GM18868 (cell line): ENCODE measurements at regions not wholly inside any gene's neighbourhood (a gene's known extent, or its start where the extent isn't known, plus 50 kb on each side); places are given as distances from the start of the nearest gene placed in this dataset.

Source experiments
- ATAC-seq: cut with Tn5 transposase; IDR thresholded peaks from one replicate; pipeline ENCODE4 v1.9.1; 2021; ENCODE audit warnings: mild to moderate bottlenecking, moderate library complexity; ENCODE audit not compliant: unreplicated experiment

DNA sequence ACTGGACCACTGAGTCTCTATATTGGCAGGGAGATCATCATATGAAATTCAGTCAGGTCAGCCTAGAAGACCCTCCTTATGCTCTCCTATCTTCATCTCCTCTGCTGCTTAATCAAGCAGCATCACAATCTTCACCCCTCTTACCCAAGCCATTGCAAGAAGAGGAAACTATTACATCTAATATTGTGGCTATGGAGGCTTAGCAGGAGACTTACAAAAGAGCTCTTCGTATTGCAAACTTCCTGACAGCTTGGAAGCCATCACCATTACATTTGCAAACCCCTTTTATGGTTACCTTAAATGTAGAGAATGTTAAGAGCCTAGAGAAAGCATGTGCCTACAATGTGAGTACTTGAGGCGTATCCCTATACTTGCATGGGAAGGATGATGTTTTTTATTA is 87.2 kb upstream of the STXBP5 start:
- ATAC-seq = no peak

DNA sequence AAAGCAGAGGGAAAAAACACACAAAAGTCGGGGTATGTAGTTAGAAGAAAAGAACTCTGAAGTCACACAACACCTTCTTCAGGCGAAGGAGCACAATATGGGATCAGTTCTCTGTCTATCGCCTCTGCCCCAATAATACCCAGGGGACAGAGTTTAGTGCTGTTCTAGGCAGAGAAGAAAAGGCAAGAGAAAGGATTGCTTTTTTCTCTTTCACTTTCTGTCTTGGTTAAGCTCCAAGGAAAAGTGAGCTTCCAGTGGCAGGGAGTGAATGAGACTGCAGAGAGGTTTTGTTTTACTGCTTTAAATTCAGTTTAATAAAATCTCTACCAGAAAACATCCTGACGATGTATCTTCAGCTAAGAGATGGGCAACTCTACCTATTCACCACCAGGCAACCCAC is 86.6 kb upstream of the STXBP5 start:
- no peak for ATAC-seq

GRCh38 chr6:147119310-147119709 is 84.9 kb upstream of the STXBP5 start:
- no peak for ATAC-seq

DNA sequence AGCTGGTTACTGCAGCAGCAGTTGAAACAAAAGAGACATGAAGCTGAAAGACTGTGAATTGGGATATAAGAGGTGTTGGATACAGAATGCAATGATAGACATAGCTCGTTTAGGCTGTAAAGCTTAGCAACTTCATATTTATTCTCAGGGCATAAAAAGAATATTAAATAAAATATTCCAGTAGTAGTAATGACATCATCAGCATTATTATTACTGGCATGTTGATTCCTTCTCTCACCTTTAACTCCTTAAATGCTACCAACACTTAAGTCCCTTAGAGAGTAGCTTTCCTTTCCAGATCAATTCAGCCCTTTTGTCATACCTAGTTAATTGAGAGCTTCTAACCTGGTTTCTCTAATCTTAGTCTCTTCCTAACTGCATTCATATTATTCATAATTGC is 81.4 kb upstream of the STXBP5 start:
- no peak for ATAC-seq

DNA sequence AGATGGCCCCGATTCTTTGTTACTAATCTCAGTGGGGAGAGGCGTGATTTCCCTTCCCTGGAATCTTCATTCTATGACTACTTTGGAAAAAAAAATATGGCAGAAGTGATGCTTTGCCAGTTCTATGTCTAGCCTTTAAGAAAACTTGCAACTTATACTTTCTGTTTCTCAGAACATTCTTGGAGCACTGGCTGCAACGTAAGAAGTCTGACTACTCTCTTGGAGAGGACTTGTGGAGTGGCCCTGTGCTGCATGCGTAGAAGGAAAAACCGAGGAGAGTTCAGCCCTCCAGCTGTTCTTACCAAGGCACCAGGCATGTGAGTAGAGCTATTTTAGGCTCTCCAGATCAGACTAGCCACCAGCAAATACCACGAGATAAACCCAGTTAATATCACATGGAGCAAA is 77.6 kb upstream of the STXBP5 start:
- ATAC-seq = no peak

DNA sequence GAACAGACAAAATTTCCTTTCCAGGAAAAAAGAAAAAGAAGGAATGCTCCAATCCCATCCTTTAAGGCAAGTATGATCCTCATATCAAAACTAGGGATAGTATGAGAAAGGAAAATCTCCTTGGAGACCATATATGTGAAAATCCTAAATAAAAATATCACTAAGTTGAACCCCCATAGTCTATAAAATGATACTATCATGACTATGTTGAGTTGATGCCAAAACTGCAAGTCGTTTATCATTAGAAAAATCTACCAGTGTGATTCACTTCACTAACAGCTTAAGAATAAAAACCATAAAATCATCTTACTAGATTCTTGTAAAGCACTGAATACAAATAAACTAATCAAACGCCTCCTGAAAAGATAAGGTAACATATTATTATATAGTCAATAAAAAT is 76.6 kb upstream of the STXBP5 start:
- ATAC-seq = no peak

- no peak for ATAC-seq
These were observed 76.2 kb upstream of the STXBP5 start for GRCh38 chr6:147128056-147128455.

GRCh38 chr6:147131532-147132128 is 72.6 kb upstream of the STXBP5 start:
- ATAC-seq = no peak

DNA sequence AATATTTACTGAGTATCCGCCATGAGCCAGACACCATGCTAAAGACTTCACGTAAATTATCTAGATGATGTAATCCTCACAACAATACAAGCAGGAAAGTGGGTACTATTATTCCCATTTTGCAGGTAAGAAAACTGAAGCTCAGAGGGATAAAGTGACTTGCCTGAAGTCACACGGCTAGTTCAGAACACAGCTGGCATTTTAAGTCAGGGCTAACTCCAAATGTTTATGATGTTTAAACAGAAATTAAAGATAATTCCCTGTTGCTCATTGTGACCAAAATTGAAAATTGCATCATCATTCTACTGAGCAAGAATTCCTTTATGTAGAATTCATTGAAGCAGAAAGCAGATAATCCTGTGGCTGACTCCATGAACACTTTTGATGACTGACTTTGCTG is 71.3 kb upstream of the STXBP5 start:
- no peak for ATAC-seq

DNA sequence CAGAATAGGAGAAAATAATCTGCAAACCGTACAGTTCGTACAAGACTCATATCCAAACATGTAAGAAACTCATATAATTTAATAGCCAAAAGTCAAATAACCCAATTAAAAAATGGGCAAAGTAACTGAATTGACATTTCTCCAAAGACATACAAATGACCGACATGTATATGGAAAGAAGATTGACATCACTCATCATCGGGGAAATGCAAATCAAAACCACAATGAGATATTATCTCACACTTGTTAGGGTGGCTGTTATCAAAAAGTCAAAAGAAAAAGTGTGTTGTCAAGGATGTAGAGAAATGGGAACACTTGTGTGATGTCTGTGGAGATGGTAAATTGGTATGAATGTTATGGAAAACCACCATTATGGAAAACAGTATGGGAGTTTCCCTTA is 70.5 kb upstream of the STXBP5 start:
- ATAC-seq = no peak

GRCh38 chr6:147135211-147135681 is 69.0 kb upstream of the STXBP5 start:
- no peak for ATAC-seq

GRCh38 chr6:147136057-147136456 is 68.2 kb upstream of the STXBP5 start:
- no peak for ATAC-seq

DNA sequence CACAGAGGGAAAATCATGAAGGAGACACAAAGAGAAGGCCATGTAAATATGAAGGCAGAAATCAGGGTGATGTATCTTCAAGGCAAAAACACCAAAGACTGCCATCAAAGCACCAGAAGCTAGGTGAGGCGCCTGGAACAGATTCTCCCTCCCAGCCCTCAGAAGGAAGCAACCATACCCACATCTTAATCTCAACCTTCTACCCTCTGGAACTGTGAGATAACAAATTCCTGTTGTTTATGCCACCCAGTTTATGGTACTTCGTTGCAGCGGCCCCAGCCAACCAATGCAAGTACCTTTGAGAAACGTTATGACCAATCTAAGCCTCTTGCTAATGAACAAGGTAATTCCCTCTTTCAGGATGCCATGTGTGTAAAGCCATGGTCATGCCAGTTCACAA is 66.2 kb upstream of the STXBP5 start:
- no peak for ATAC-seq

GRCh38 chr6:147138835-147139234 is 65.4 kb upstream of the STXBP5 start:
- ATAC-seq = no peak

DNA sequence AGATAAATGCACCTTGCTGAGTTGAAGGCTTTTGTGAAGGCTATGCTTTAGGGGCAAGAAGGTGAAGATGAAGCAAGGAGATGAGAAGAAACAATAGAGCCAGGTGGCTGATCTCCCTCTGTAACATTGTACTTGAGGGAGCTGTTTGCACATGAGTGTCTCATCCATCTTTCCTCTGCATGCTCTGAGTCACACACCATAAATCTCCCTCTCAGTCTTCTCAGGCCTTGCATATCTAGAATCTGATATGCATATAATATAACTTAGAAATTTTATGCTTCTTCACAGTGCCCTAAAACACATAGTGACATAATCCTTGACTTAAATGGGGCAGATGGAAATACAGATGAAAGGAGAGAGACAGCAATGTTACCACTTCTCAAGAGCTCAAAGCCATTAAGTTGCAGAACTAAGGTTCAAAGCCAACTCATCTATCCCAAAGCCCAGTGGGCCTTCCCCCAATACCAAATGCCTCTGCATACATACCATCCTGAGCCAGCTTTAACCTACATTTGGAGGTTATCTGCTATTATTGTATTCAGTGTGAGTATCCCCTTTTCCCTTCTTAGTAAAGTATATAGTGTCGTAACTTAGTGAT is 62.4 kb upstream of the STXBP5 start:
- no peak for ATAC-seq

DNA sequence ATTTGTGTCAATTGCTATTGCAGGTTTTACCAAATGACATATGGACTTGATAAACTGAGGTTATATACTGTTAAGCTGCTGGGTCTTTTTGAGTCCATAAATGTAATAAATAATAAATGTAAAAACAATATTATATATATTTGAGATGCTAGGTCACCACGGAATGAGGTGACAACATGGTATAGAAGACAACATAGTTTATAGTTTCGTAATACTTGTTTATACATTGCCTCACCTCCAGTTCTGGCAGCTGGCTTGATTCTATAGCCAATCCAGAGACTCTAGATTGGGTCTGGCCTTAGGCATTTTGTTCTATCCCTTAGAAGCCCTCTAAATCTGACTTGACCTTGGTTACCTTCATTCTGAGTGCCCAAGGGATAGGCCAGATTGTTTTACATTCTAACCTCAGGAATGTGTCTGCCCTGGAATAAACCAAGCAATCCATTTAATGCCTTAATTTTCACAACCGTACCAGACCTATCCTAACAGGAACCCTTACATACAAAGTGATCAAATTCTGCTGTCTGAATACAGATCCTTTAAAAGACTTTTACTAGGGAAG is 61.5 kb upstream of the STXBP5 start:
- no peak for ATAC-seq

DNA sequence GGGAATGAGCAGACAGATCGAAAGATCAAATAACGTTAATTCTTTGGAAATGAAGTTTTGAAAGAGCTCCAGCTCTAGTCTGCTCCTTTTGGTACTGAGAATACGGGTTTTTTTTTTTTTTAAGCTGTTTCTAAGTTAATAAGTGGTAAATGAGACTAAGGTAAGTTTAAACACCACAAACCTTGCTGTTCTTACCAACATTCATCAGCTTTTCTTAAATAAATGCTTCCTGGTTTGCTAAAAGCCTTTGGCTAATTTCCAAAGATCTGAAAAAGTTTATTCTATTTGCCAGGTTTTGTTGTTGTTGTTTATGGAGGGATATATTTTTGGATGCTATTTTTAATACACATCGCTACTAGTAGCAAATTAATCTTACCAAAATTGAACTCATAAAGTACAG is 55.1 kb upstream of the STXBP5 start:
- no peak for ATAC-seq

DNA sequence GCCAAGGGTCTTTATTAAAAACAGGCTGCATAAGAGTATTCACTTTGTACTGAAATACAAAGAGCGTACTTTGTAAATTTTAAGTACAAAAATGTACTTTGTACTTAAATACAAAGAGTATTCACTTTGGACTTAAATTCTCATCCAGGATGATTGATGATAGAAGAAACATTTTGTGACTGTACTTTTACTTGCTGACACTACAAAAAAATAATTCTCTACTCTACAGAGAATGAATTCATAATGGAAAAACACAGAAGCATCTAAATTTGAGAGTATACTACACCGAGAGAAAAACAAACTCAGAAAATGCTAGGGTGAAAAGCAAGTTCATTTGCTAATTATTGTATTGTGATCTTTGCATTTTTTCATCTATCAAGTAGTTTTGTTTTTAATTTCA is 54.4 kb upstream of the STXBP5 start:
- no peak for ATAC-seq

DNA sequence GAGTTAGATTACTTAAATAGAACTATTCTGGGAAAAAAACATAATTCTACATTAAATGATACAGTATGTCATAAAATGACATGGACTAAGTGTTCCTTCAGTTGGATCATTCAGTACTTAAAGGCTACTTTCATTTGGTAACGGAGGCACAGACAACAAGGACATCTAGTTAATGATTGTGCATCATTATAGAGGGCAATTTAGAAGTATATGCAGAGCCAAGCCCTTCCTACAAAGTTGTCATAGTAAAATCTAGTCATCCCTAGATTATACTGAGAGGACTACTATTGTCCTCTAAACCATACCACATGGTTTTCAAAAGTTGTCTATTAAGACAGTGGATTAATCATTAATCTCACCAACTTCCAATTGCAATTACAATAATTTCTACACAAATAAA is 53.9 kb upstream of the STXBP5 start:
- ATAC-seq = no peak
